SK-N-SH treated with all-trans-retinoic acid at 6 μM for 48 hours (cell line): ENCODE measurements at regions not wholly inside any gene's neighbourhood (a gene's known extent, or its start where the extent isn't known, plus 50 kb on each side); places are given as distances from the start of the nearest gene placed in this dataset.

Experiments
- ATAC-seq: fragments of 200-7000 bp; cut with Tn5 transposase; 3 replicates; pipeline ENCODE4 v1.9.1; 2020; ENCODE audit warnings: mild to moderate bottlenecking, moderate library complexity
- ARNTL ChIP-seq: fragments of 450-650 bp; formaldehyde crosslinking; IDR thresholded peaks from 2 replicates; pipeline ENCODE4 v1.5.0; 2020; ENCODE audit warnings: low read depth, mild to moderate bottlenecking, moderate library complexity, borderline replicate concordance
- BACH2 ChIP-seq: fragments of 250-450 bp; sonication (Bioruptor Pico); IDR thresholded peaks from 2 replicates; pipeline ENCODE4 v1.9.0; 2021; ENCODE audit warnings: mild to moderate bottlenecking, borderline replicate concordance
- CREB5 ChIP-seq: fragments of 250-450 bp; sonication (Bioruptor Pico); IDR thresholded peaks from 2 replicates; pipeline ENCODE4 v1.5.1; 2020; ENCODE audit warnings: low read depth, mild to moderate bottlenecking, moderate library complexity
- CSDC2 ChIP-seq: fragments of 250-450 bp; sonication (Bioruptor Pico); IDR thresholded peaks from 2 replicates; pipeline ENCODE4 v1.5.0; 2020; ENCODE audit warnings: mild to moderate bottlenecking, moderate library complexity
- CSRNP3 ChIP-seq: fragments of 250-450 bp; sonication (Bioruptor Pico); IDR thresholded peaks from 2 replicates; pipeline ENCODE4 v1.5.1; 2021; ENCODE audit warnings: mild to moderate bottlenecking, moderate library complexity
- ESRRG ChIP-seq: fragments of 250-450 bp; sonication (Bioruptor Pico); IDR thresholded peaks from 2 replicates; pipeline ENCODE4 v1.6.1; 2021; ENCODE audit warnings: mild to moderate bottlenecking
- GLIS3 ChIP-seq: fragments of 250-450 bp; sonication (Bioruptor Pico); IDR thresholded peaks from 2 replicates; pipeline ENCODE4 v1.5.0; 2020; ENCODE audit warnings: mild to moderate bottlenecking, moderate library complexity
- ISL1 ChIP-seq: fragments of 250-450 bp; sonication (Bioruptor Pico); IDR thresholded peaks from 2 replicates; pipeline ENCODE4 v2.1.2; 2022; ENCODE audit warnings: mild to moderate bottlenecking, moderate library complexity
- OSR1 ChIP-seq: fragments of 250-450 bp; sonication (Bioruptor Pico); IDR thresholded peaks from 2 replicates; pipeline ENCODE4 v1.8.0; 2022; ENCODE audit warnings: moderate library complexity, mild to moderate bottlenecking, inconsistent platforms
- PATZ1 ChIP-seq: fragments of 250-450 bp; sonication (Bioruptor Pico); IDR thresholded peaks from 2 replicates; pipeline ENCODE4 v1.8.0; 2020; ENCODE audit warnings: mild to moderate bottlenecking, moderate library complexity, borderline replicate concordance
- POU6F1 ChIP-seq: fragments of 250-450 bp; sonication (Bioruptor Pico); IDR thresholded peaks from 2 replicates; pipeline ENCODE4 v1.8.0; 2021; ENCODE audit warnings: low read depth, mild to moderate bottlenecking, moderate library complexity, borderline replicate concordance
- RARB ChIP-seq: fragments of 250-450 bp; sonication (Bioruptor Pico); IDR thresholded peaks from 2 replicates; pipeline ENCODE4 v1.8.0; 2021; ENCODE audit warnings: mild to moderate bottlenecking, moderate library complexity
- SNAI2 ChIP-seq: fragments of 250-450 bp; sonication (Bioruptor Pico); IDR thresholded peaks from 2 replicates; pipeline ENCODE4 v1.5.0; 2020; ENCODE audit warnings: mild to moderate bottlenecking, moderate library complexity
- TOX ChIP-seq: fragments of 250-450 bp; sonication (Bioruptor Pico); IDR thresholded peaks from 2 replicates; pipeline ENCODE4 v1.8.0; 2021; ENCODE audit warnings: mild to moderate bottlenecking, moderate library complexity, borderline replicate concordance
- TSHZ2 ChIP-seq: fragments of 250-450 bp; sonication (Bioruptor Pico); IDR thresholded peaks from 2 replicates; pipeline ENCODE4 v1.5.0; 2020; ENCODE audit warnings: mild to moderate bottlenecking, moderate library complexity
- ZC3H10 ChIP-seq: fragments of 250-450 bp; sonication (Bioruptor Pico); IDR thresholded peaks from 2 replicates; pipeline ENCODE4 v1.5.1; 2021; ENCODE audit warnings: mild to moderate bottlenecking, moderate library complexity
- ZFP3 ChIP-seq: fragments of 250-450 bp; sonication (Bioruptor Pico); IDR thresholded peaks from 2 replicates; pipeline ENCODE4 v1.5.0; 2020; ENCODE audit warnings: mild to moderate bottlenecking, moderate library complexity
- ZFP30 ChIP-seq: fragments of 450-650 bp; formaldehyde crosslinking; IDR thresholded peaks from 2 replicates; pipeline ENCODE4 v1.5.0; 2022; ENCODE audit warnings: mild to moderate bottlenecking, moderate library complexity
- ZNF565 ChIP-seq: fragments of 450-650 bp; formaldehyde crosslinking; conservative IDR thresholded peaks from 2 replicates; pipeline ENCODE4 v1.5.0; 2020; ENCODE audit warnings: low read depth, mild to moderate bottlenecking, moderate library complexity
- ZNF70 ChIP-seq: fragments of 450-650 bp; formaldehyde crosslinking; IDR thresholded peaks from 2 replicates; pipeline ENCODE4 v1.5.0; 2020; ENCODE audit warnings: mild to moderate bottlenecking, moderate library complexity

- no peak; the same call in 2 of the 3 replicates for ATAC-seq
- TF ChIP-seq ESRRG (CRISPR knock-in tag) = no peak
- TF ChIP-seq ISL1 (CRISPR knock-in tag) = peak; percentile 95
- TF ChIP-seq RARB (CRISPR knock-in tag) = no peak
- no peak for TF ChIP-seq ZNF565 (CRISPR knock-in tag)
- no peak for TF ChIP-seq ZNF70
- TF ChIP-seq ARNTL (CRISPR knock-in tag) = no peak
- peak; percentile 32; the same call in 1 of the 2 replicates for TF ChIP-seq TSHZ2
- no peak for TF ChIP-seq GLIS3 (CRISPR knock-in tag)
- TF ChIP-seq OSR1 (CRISPR knock-in tag) = no peak
- no peak for TF ChIP-seq SNAI2 (CRISPR knock-in tag)
- TF ChIP-seq ZFP30 (CRISPR knock-in tag) = no peak
- 0 out of 2 replicates have a peak, but pooled peaks have one; percentile 17 for TF ChIP-seq ZC3H10
- TF ChIP-seq CSDC2 (CRISPR knock-in tag) = no peak
- TF ChIP-seq ZFP3 (CRISPR knock-in tag) = no peak
- no peak for TF ChIP-seq TOX (CRISPR knock-in tag)
- TF ChIP-seq, all 23 proteins: peak for 3
Observed at GRCh38 chr10:33882996-33883395, 548.5 kb upstream of the NRP1 start.

- TF ChIP-seq ESRRG (CRISPR knock-in tag) (no peak), ZNF565 (CRISPR knock-in tag) (no peak), ZFP30 (CRISPR knock-in tag) (no peak), CSDC2 (CRISPR knock-in tag) (no peak), ZC3H10 (no peak), CSRNP3 (CRISPR knock-in tag) (no peak), TOX (CRISPR knock-in tag) (no peak), ZNF70 (no peak), CREB5 (CRISPR knock-in tag) (no peak), ARNTL (CRISPR knock-in tag) (no peak), BACH2 (CRISPR knock-in tag) (no peak), ZFP3 (CRISPR knock-in tag) (no peak)
- ATAC-seq = no peak
Observed at GRCh38 chr10:33880291-33880690, 545.8 kb upstream of the NRP1 start.

- ATAC-seq = no peak
- TF ChIP-seq CSDC2 (CRISPR knock-in tag) = no peak
- no peak for TF ChIP-seq CREB5 (CRISPR knock-in tag)
- no peak for TF ChIP-seq RARB (CRISPR knock-in tag)
- no peak for TF ChIP-seq ZFP3 (CRISPR knock-in tag)
- no peak for TF ChIP-seq ARNTL (CRISPR knock-in tag)
- TF ChIP-seq ZC3H10 = no peak
- no peak for TF ChIP-seq POU6F1 (CRISPR knock-in tag)
- TF ChIP-seq ZFP30 (CRISPR knock-in tag) = no peak
- TF ChIP-seq ISL1 (CRISPR knock-in tag) = no peak
- no peak for TF ChIP-seq SNAI2 (CRISPR knock-in tag)
- TF ChIP-seq BACH2 (CRISPR knock-in tag) = no peak
- no peak for TF ChIP-seq PATZ1 (CRISPR knock-in tag)
- TF ChIP-seq TSHZ2 = no peak
Observed at GRCh38 chr10:33878238-33878786, 543.8 kb upstream of the NRP1 start.
